Astrocyte (in vitro differentiated cells and primary cell): ENCODE measurements at regions not wholly inside any gene's neighbourhood (a gene's known extent, or its start where the extent isn't known, plus 50 kb on each side); places are given as distances from the start of the nearest gene placed in this dataset.

ENCODE experiments used
- CTCF ChIP-seq: IDR thresholded peaks from 2 replicates; pipeline ENCODE4 v1.5.1; 2011; ENCODE audit warnings: low read depth, mild to moderate bottlenecking, inconsistent platforms, low read length, moderate library complexity; ENCODE audit not compliant: insufficient read depth
- EZH2 ChIP-seq: IDR thresholded peaks from 2 replicates; pipeline ENCODE4 v1.6.1; 2012; ENCODE audit warnings: mild to moderate bottlenecking, low read length, inconsistent platforms; ENCODE audit not compliant: insufficient read depth

DNA sequence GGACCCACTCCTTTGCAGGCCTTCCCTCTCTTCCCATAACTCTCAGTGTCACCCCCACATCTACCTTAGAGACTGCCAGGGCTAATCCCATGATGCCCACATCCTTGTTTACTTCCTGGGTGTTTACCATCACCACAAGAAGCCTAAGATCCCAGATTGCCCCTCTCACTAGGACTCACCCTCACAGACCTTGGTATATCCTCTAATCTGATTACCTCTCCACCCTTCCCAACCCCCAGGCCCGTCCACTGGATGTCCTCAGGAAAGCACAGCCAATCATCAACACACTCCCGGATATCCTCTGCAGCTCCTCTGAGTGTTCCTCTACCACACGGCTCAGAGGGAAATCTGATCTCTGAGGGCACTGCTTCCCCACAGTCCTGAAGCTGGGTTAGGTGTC is 91.0 kb downstream of the FOXD1 start:
- TF ChIP-seq CTCF (no peak), EZH2 (no peak)
